HUES48 (cell line): ENCODE measurements at regions not wholly inside any gene's neighbourhood (a gene's known extent, or its start where the extent isn't known, plus 50 kb on each side); places are given as distances from the start of the nearest gene placed in this dataset.

Source experiments
- H3K27ac ChIP-seq: one replicate; pipeline ENCODE4 v1.7.0; 2013; ENCODE audit warnings: low read depth, low read length, inconsistent platforms
- H3K27me3 ChIP-seq: 2 replicates; pipeline ENCODE4 v1.6.1; 2013; ENCODE audit warnings: mild to moderate bottlenecking, low read length; ENCODE audit not compliant: control insufficient read depth, insufficient read depth
- H3K36me3 ChIP-seq: 2 replicates; pipeline ENCODE4 v1.6.1; 2013; ENCODE audit warnings: low read length; ENCODE audit not compliant: control insufficient read depth, insufficient read depth
- H3K4me1 ChIP-seq: 2 replicates; pipeline ENCODE4 v1.6.1; 2013; ENCODE audit warnings: mild to moderate bottlenecking, low read length; ENCODE audit not compliant: control insufficient read depth, insufficient read depth
- H3K4me3 ChIP-seq: 2 replicates; pipeline ENCODE4 v1.5.1; 2013; ENCODE audit warnings: mild to moderate bottlenecking, low read depth, low read length
- H3K9ac ChIP-seq: 2 replicates; pipeline ENCODE4 v1.6.1; 2013; ENCODE audit warnings: mild to moderate bottlenecking, low read depth, low read length, moderate library complexity
- H3K9me3 ChIP-seq: 2 replicates; pipeline ENCODE4 v1.6.1; 2013; ENCODE audit warnings: low read length; ENCODE audit not compliant: control insufficient read depth, insufficient read depth

GRCh38 chr5:56451742-56452141 is 218.6 kb upstream of the ANKRD55 start:
- H3K9me3 ChIP-seq: no peaks in the 10 kb centered on the region
- H3K27ac ChIP-seq: no peak overlapping the region
- no peaks in the 10 kb centered on the region for H3K27me3 ChIP-seq
- no peak overlapping the region for H3K4me3 ChIP-seq
- H3K36me3 ChIP-seq: no peaks in the 10 kb centered on the region
- H3K9ac ChIP-seq: no peak overlapping the region
- no peaks in the 10 kb centered on the region for H3K4me1 ChIP-seq

GRCh38 chr5:56450766-56451165 is 217.6 kb upstream of the ANKRD55 start:
- Histone ChIP-seq H3K27me3 (no peaks in the 10 kb centered on the region), H3K27ac (no peak overlapping the region), H3K9ac (no peak overlapping the region), H3K4me3 (no peak overlapping the region), H3K9me3 (no peaks in the 10 kb centered on the region), H3K36me3 (no peaks in the 10 kb centered on the region), H3K4me1 (no peaks in the 10 kb centered on the region)

DNA sequence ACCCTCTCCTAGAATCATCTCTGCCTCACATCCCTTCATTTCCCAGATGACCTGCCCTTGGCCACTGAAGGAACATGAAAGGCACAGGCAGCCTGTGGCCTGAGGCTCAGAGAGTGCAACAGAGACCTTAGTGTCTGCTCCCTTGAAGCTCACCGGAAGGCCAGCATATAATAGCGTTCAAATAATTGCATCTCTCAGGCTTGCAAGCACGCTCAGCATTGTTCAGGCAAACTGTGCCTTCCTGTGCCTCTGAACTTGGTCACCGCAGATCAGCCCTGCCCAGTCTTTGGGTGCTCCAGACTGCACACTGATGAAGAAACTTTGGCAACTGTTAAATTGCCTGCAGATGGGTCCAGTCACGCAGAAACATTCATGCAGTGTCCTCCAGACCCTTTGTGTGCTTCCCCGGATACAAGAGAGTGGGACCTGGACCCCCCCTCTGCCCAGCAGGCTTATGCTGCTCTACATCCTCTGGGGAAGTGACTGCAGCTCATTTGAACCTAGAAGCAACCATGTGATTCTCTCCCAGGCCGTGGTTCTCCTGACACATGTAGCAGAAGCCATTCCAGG is 216.0 kb upstream of the ANKRD55 start:
- H3K27me3 ChIP-seq: no peaks in the 10 kb centered on the region
- H3K4me1 ChIP-seq: no peaks in the 10 kb centered on the region
- H3K9me3 ChIP-seq: no peaks in the 10 kb centered on the region
- H3K27ac ChIP-seq: no peak overlapping the region
- no peak overlapping the region for H3K4me3 ChIP-seq
- no peaks in the 10 kb centered on the region for H3K36me3 ChIP-seq
- H3K9ac ChIP-seq: no peak overlapping the region

DNA sequence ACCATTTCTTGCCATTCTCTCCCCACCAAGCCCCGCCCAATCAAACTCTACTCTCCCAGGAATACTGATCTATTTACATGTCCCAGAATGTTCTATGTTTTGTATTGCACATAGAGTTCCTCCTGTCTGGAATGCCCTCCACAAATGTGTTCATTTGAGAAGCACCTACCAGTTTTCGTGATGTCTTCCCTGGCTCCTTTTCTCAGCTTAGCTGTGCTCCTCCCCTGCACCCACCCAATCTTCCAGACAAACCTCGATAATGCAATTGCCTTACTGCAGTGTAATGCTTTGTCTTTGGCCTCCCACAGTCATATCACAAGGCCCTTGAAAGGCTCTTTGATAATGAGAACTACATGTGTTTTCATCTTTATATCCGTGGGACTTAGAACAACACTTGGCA is 214.5 kb upstream of the ANKRD55 start:
- no peak overlapping the region for H3K27ac ChIP-seq
- H3K36me3 ChIP-seq: no peaks in the 10 kb centered on the region
- H3K27me3 ChIP-seq: no peaks in the 10 kb centered on the region
- H3K4me3 ChIP-seq: no peak overlapping the region
- no peaks in the 10 kb centered on the region for H3K4me1 ChIP-seq
- H3K9me3 ChIP-seq: no peaks in the 10 kb centered on the region
- no peak overlapping the region for H3K9ac ChIP-seq

GRCh38 chr5:56447232-56447631 is 214.1 kb upstream of the ANKRD55 start:
- no peak overlapping the region for H3K27ac ChIP-seq
- no peaks in the 10 kb centered on the region for H3K4me1 ChIP-seq
- H3K27me3 ChIP-seq: no peaks in the 10 kb centered on the region
- H3K9ac ChIP-seq: no peak overlapping the region
- H3K4me3 ChIP-seq: no peak overlapping the region
- no peaks in the 10 kb centered on the region for H3K9me3 ChIP-seq
- H3K36me3 ChIP-seq: no peaks in the 10 kb centered on the region

GRCh38 chr5:56446728-56447127 is 213.6 kb upstream of the ANKRD55 start:
- Histone ChIP-seq H3K36me3 (no peaks in the 10 kb centered on the region), H3K9ac (no peak overlapping the region), H3K27ac (no peak overlapping the region), H3K9me3 (no peaks in the 10 kb centered on the region), H3K4me3 (no peak overlapping the region), H3K4me1 (no peaks in the 10 kb centered on the region), H3K27me3 (no peaks in the 10 kb centered on the region)

DNA sequence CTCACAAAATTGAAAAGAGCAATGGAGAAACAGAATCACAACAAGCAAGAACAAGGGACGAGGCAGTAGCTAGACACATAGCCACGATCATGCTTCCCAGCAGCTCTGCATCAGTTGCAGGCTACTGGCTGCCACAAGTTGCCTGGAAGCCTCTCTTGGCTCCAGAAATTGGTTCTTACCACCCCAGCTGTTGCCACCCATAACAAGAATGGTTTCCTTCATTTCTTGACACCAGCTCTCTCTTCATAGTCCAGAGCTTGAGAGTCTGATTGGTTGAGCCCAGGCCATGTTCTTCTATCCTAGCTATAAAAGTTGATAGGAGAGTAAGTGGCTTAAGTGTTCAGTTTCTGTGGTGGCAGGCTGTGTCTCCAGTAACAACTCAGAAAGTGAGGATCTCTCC is 210.7 kb upstream of the ANKRD55 start:
- H3K4me3 ChIP-seq: no peak overlapping the region
- H3K9me3 ChIP-seq: no peaks in the 10 kb centered on the region
- no peaks in the 10 kb centered on the region for H3K4me1 ChIP-seq
- no peak overlapping the region for H3K27ac ChIP-seq
- H3K27me3 ChIP-seq: no peaks in the 10 kb centered on the region
- no peak overlapping the region for H3K9ac ChIP-seq
- no peaks in the 10 kb centered on the region for H3K36me3 ChIP-seq

DNA sequence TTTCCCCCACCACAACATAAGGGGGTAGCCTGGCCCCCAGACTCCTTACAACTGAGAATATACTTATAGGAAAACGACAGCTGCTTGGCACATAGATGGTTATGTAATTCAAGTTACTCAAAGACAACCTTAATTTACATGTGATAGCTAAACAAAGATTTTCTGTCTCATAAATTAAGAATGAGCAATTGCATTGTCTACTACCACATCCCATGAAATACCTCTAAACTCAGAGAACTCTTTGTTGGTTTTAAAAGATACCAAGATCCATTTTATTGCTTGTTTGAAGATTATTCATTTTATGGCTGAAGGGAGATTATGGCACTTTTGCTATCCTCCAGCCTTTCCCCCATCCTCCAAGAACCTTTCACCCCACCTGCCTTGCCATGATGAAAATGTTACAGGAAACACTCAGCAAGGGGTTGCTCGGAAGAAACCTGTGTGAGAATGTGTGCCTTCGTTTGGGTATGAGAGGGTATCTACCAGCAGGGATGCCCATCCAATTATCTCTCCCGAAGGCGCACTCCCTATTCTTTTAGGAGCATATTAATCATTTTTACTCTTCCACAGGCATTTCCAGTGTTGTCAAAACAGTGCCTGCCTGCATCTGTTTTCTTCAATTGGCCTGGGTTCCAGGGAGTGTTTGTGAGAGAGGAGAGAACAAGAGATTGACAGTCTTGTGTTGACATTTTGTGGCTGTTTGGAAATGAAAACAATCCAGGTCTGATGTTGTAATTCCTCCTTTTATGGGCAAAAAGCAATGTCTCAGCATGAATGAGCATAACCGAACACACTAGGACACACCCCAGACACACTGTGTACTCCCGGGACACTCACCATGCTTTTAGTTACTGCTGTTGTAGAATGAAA is 208.0 kb upstream of the ANKRD55 start:
- no peak overlapping the region for H3K4me3 ChIP-seq
- H3K36me3 ChIP-seq: no peaks in the 10 kb centered on the region
- no peaks in the 10 kb centered on the region for H3K27me3 ChIP-seq
- peaks cover 7% of the 10 kb centered on the region; the same call in 1 of the 2 replicates for H3K4me1 ChIP-seq
- H3K9ac ChIP-seq: no peak overlapping the region
- no peaks in the 10 kb centered on the region for H3K9me3 ChIP-seq
- no peak overlapping the region for H3K27ac ChIP-seq

GRCh38 chr5:56434986-56435385 is 201.9 kb upstream of the ANKRD55 start:
- Histone ChIP-seq H3K27ac (no peak overlapping the region), H3K4me1 (peaks cover 8% of the 10 kb centered on the region; the same call in 1 of the 2 replicates), H3K27me3 (no peaks in the 10 kb centered on the region), H3K9me3 (no peaks in the 10 kb centered on the region), H3K36me3 (no peaks in the 10 kb centered on the region), H3K9ac (no peak overlapping the region), H3K4me3 (no peak overlapping the region)

- Histone ChIP-seq H3K9ac (no peak overlapping the region), H3K27me3 (no peaks in the 10 kb centered on the region), H3K36me3 (no peaks in the 10 kb centered on the region), H3K4me1 (peaks cover 8% of the 10 kb centered on the region; the same call in 1 of the 2 replicates), H3K9me3 (no peaks in the 10 kb centered on the region), H3K27ac (no peak overlapping the region), H3K4me3 (no peak overlapping the region)
These were observed 200.0 kb upstream of the ANKRD55 start for GRCh38 chr5:56433039-56433617.

DNA sequence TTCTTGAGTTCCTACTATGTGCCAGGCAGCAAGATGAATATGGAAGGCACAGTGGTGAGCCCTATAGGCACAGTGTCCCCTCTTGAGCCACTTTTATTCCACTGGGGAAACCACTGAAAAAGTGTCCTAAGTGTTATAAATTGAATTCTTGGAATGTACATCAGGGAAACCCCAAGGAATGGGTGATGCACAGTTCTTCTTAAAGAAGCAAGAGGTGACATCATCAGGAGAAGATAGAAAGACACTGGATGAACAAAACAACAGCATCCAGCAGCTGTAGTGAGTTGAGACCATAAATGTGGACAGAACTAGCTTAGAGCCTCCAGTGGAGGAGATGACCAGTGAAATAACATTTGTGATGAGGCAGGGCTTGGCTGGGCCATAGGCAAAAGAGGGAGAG is 199.2 kb upstream of the ANKRD55 start:
- no peaks in the 10 kb centered on the region for H3K27me3 ChIP-seq
- no peaks in the 10 kb centered on the region for H3K36me3 ChIP-seq
- H3K4me3 ChIP-seq: no peak overlapping the region
- H3K27ac ChIP-seq: no peak overlapping the region
- no peak overlapping the region for H3K9ac ChIP-seq
- peaks cover 8% of the 10 kb centered on the region; the same call in 1 of the 2 replicates for H3K4me1 ChIP-seq
- H3K9me3 ChIP-seq: no peaks in the 10 kb centered on the region
